ENCODE measurements at regions not wholly inside any gene's neighbourhood (a gene's known extent, or its start where the extent isn't known, plus 50 kb on each side); places are given as distances from the start of the nearest gene placed in this dataset.

DNA sequence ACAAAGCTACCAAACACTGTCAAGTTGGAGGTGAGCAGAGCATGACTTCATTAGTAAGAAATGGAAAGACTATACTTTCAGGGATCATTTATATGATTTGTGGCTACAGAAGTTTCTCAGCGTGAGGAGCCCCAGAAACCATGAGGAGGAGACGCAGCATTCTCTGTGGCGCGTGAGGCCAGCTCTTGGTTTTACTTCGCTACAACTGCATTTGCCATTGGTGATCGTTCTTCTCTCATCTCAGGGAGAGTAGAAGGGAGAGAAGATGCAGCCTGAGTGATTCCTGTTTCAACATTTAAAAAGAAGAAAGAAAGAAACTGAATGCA lies 94.5 kb upstream of the ATP1A1 start:
- TF ChIP-seq EZH2 (IDR thresholded peaks at IDR 0.05; ENCODE audit: low read length, unreplicated experiment) (no peak), EZH2phosphoT487 (IDR thresholded peaks at IDR 0.05; ENCODE audit: borderline replicate concordance, low read length) (no peak)
- TF ChIP-seq, protein P1, sequence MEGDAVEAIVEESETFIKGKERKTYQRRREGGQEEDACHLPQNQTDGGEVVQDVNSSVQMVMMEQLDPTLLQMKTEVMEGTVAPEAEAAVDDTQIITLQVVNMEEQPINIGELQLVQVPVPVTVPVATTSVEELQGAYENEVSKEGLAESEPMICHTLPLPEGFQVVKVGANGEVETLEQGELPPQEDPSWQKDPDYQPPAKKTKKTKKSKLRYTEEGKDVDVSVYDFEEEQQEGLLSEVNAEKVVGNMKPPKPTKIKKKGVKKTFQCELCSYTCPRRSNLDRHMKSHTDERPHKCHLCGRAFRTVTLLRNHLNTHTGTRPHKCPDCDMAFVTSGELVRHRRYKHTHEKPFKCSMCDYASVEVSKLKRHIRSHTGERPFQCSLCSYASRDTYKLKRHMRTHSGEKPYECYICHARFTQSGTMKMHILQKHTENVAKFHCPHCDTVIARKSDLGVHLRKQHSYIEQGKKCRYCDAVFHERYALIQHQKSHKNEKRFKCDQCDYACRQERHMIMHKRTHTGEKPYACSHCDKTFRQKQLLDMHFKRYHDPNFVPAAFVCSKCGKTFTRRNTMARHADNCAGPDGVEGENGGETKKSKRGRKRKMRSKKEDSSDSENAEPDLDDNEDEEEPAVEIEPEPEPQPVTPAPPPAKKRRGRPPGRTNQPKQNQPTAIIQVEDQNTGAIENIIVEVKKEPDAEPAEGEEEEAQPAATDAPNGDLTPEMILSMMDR (conservative IDR thresholded peaks at IDR 0.05; ENCODE audit: low read depth, low read length) = no peak

All from PC-3 (cell line).